SU-DHL-6 (cell line): ENCODE measurements at regions not wholly inside any gene's neighbourhood (a gene's known extent, or its start where the extent isn't known, plus 50 kb on each side); places are given as distances from the start of the nearest gene placed in this dataset.
"Not testable (repeated sequence)": the region's sequence is repeated elsewhere in the genome, so short reads cannot be mapped to it uniquely, and the experiment has no call there.

Experiments used
- H2AFZ ChIP-seq: fragments of 200-600 bp; sonication (generic); 2 replicates; pipeline ENCODE4 v1.6.1; 2014; ENCODE audit warnings: low read depth, mild to moderate bottlenecking, moderate library complexity, mixed read lengths, antibody characterized with exemption, low read length; ENCODE audit not compliant: severe bottlenecking
- H3F3A ChIP-seq: fragments of 200-600 bp; shearing (Covaris generic); 2 replicates; pipeline ENCODE4 v1.6.0; 2016; ENCODE audit warnings: antibody characterized with exemption, mild to moderate bottlenecking; ENCODE audit not compliant: insufficient read depth
- H3K27ac ChIP-seq: fragments of 200-600 bp; sonication (generic); 2 replicates; pipeline ENCODE4 v1.5.1; 2016; ENCODE audit warnings: low read depth, mild to moderate bottlenecking, low read length, moderate library complexity, mixed read lengths
- H3K27me3 ChIP-seq: fragments of 200-600 bp; sonication (generic), shearing (Covaris generic); 2 replicates; pipeline ENCODE4 v1.6.0; 2014; ENCODE audit warnings: mild to moderate bottlenecking, low read length
- H3K36me3 ChIP-seq: fragments of 200-600 bp; sonication (generic); 2 replicates; pipeline ENCODE4 v1.6.1; 2014; ENCODE audit warnings: mild to moderate bottlenecking, low read length, mixed read lengths
- H3K4me2 ChIP-seq: fragments of 300-600, 200-600 bp; shearing (Covaris generic), sonication (generic); 2 replicates; pipeline ENCODE4 v1.6.0; 2014; ENCODE audit warnings: low read length, low read depth, mild to moderate bottlenecking; ENCODE audit not compliant: poor library complexity, severe bottlenecking
- H3K4me3 ChIP-seq: fragments of 200-600 bp; sonication (generic); 2 replicates; pipeline ENCODE4 v1.5.1; 2014; ENCODE audit warnings: antibody characterized with exemption, low read length, mild to moderate bottlenecking, mixed read lengths; ENCODE audit not compliant: insufficient read depth, poor library complexity, severe bottlenecking
- H3K79me2 ChIP-seq: fragments of 200-600 bp; sonication (generic); 2 replicates; pipeline ENCODE4 v1.6.1; 2014; ENCODE audit warnings: mild to moderate bottlenecking, low read length, moderate library complexity; ENCODE audit not compliant: insufficient read depth
- H3K9ac ChIP-seq: fragments of 200-600 bp; sonication (generic); 2 replicates; pipeline ENCODE4 v1.7.0; 2014; ENCODE audit warnings: mild to moderate bottlenecking, low read length
- H3K9me2 ChIP-seq: fragments of 200-600 bp; sonication (generic); replicated peaks from 2 replicates; pipeline ENCODE4 v1.6.1; 2014; ENCODE audit warnings: low read length; ENCODE audit not compliant: insufficient read depth
- H3K9me3 ChIP-seq: fragments of 200-600 bp; sonication (generic); 2 replicates; pipeline ENCODE4 v1.6.1; 2014; ENCODE audit warnings: low read length, mixed read lengths; ENCODE audit not compliant: insufficient read depth
- H4K20me1 ChIP-seq: fragments of 200-600 bp; sonication (generic); 2 replicates; pipeline ENCODE4 v1.6.1; 2014; ENCODE audit warnings: low read depth, mild to moderate bottlenecking, antibody characterized with exemption, low read length, moderate library complexity, mixed read lengths
- EZH2phosphoT487 ChIP-seq: fragments of 200-600 bp; sonication (generic), shearing (Covaris generic); conservative IDR thresholded peaks from 2 replicates; pipeline ENCODE4 v1.6.1; 2018; ENCODE audit warnings: mild to moderate bottlenecking, antibody characterized with exemption, low read length, moderate library complexity, mixed read lengths
- TF ChIP-seq, protein P1 (sequence below): fragments of 200-600 bp; sonication (generic); IDR thresholded peaks from one replicate; pipeline ENCODE4 v1.5.1; 2017; ENCODE audit warnings: antibody characterized with exemption, mild to moderate bottlenecking, low read length, moderate library complexity; ENCODE audit not compliant: insufficient read depth, poor library complexity, severe bottlenecking

- Histone ChIP-seq H2AFZ (peak overlapping the region; percentile 11), H4K20me1 (no peaks in the 10 kb centered on the region), H3K79me2 (no peaks in the 10 kb centered on the region), H3K27ac (no peak overlapping the region), H3K9me2 (no peaks in the 10 kb centered on the region), H3K27me3 (no peaks in the 10 kb centered on the region), H3K9ac (no peak overlapping the region), H3K4me2 (peak overlapping the region; percentile 12), H3K4me3 (no peak overlapping the region), H3K36me3 (no peaks in the 10 kb centered on the region), H3F3A (no peaks in the 10 kb centered on the region), H3K9me3 (no peaks in the 10 kb centered on the region)
- TF ChIP-seq, protein P1, sequence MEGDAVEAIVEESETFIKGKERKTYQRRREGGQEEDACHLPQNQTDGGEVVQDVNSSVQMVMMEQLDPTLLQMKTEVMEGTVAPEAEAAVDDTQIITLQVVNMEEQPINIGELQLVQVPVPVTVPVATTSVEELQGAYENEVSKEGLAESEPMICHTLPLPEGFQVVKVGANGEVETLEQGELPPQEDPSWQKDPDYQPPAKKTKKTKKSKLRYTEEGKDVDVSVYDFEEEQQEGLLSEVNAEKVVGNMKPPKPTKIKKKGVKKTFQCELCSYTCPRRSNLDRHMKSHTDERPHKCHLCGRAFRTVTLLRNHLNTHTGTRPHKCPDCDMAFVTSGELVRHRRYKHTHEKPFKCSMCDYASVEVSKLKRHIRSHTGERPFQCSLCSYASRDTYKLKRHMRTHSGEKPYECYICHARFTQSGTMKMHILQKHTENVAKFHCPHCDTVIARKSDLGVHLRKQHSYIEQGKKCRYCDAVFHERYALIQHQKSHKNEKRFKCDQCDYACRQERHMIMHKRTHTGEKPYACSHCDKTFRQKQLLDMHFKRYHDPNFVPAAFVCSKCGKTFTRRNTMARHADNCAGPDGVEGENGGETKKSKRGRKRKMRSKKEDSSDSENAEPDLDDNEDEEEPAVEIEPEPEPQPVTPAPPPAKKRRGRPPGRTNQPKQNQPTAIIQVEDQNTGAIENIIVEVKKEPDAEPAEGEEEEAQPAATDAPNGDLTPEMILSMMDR, result no peak
- TF ChIP-seq EZH2phosphoT487, result no peak
Measured at GRCh38 chr1:121472017-121472416, 287.2 kb downstream of the SRGAP2C start.

DNA sequence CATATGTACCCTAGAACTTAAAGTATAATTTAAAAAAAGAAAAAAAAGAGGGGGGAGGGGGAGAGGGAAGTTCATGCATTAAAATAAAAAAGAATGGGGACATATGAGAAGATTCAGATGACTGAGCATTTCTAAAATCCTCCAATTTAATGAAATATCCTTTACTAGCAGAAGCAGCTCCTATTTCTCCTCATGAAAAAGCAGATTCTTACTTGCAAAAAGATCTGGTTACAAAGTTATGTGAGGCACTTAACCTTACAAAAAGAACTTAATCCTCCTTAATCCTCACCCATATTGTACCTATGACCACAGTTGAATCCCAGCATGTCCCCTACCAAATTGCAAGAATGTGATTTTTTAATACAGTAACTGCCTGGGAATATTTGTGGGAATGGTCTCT lies 298.5 kb downstream of the SRGAP2C start:
- no peaks in the 10 kb centered on the region for H3K27me3 ChIP-seq
- H3K9me2 ChIP-seq, result no peaks in the 10 kb centered on the region
- H3K9ac ChIP-seq, result no peak overlapping the region
- H3K79me2 ChIP-seq, result no peaks in the 10 kb centered on the region
- no peak overlapping the region for H3K4me3 ChIP-seq
- peaks cover 9% of the 10 kb centered on the region; the same call in 1 of the 2 replicates for H3K9me3 ChIP-seq
- no peak overlapping the region for H3K27ac ChIP-seq
- H2AFZ ChIP-seq, result no peak overlapping the region
- no peaks in the 10 kb centered on the region for H4K20me1 ChIP-seq
- H3K36me3 ChIP-seq, result 0 out of 2 replicates have a peak, but pooled peaks cover 4% of the 10 kb centered on the region
- no peak overlapping the region for H3K4me2 ChIP-seq
- TF ChIP-seq EZH2phosphoT487, result no peak
- TF ChIP-seq, protein P1, result no peak
- no peaks in the 10 kb centered on the region for H3F3A ChIP-seq

DNA sequence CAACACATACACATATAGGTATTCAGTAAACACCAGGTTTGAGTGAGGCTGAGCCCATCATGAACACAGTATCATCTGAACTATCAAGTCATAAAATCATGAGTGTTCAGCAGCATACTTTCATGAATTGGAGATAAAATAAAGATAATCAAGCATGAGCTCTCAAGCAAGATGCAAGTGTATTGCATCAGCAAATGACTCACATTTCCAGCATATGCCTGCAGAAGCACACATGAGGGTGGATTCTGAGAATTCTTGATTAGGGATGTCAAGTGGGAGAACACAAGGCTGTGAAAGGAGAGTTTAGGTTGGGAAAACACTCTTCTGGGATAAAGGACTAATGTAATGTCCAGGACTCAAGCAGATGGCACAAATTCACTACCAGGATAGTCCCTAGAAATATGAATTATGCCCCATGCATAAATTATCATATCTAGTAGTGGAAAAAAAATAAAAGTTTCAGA lies 299.2 kb downstream of the SRGAP2C start:
- H4K20me1 ChIP-seq, result no peaks in the 10 kb centered on the region
- H2AFZ ChIP-seq, result no peak overlapping the region
- no peaks in the 10 kb centered on the region for H3K9me2 ChIP-seq
- no peak overlapping the region for H3K4me2 ChIP-seq
- no peaks in the 10 kb centered on the region for H3K79me2 ChIP-seq
- TF ChIP-seq, protein P1, result no peak
- TF ChIP-seq EZH2phosphoT487, result no peak
- H3K9ac ChIP-seq, result no peak overlapping the region
- no peak overlapping the region for H3K27ac ChIP-seq
- H3K27me3 ChIP-seq, result no peaks in the 10 kb centered on the region
- H3K36me3 ChIP-seq, result 0 out of 2 replicates have a peak, but pooled peaks cover 4% of the 10 kb centered on the region
- H3F3A ChIP-seq, result no peaks in the 10 kb centered on the region
- no peak overlapping the region for H3K4me3 ChIP-seq
- peaks cover 9% of the 10 kb centered on the region; the same call in 1 of the 2 replicates for H3K9me3 ChIP-seq

- H3K9me3 ChIP-seq, H3K4me2 ChIP-seq, H3F3A ChIP-seq: not testable (repeated sequence)
Measured at GRCh38 chr1:121494796-121495195, 310.0 kb downstream of the SRGAP2C start.

DNA sequence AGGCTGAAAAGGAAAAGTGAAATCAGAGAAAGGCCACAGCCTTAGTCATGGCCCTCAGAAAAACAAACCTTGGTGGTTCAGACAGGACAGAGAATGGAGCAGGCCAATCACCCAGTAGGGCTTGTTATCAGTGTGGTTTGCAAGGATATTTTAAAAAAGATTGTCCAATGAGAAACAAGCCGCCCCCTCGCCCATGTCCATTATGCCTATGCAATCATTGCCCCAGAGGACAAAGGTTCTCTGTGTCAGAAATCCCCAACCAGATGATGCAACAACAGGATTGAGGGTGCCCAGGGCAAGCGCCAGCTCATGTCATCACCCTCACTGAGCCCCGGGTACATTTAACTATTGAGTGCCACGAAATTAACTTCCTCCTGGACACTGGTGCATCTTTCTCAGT lies 326.7 kb downstream of the SRGAP2C start:
- H3K27me3 ChIP-seq, H3K9me2 ChIP-seq, H3K4me2 ChIP-seq, H2AFZ ChIP-seq, H4K20me1 ChIP-seq, H3K79me2 ChIP-seq, H3K27ac ChIP-seq, H3K4me3 ChIP-seq, H3K9ac ChIP-seq, H3K9me3 ChIP-seq, H3K36me3 ChIP-seq: not testable (repeated sequence)
- peaks cover 11% of the 10 kb centered on the region; the same call in 1 of the 2 replicates for H3F3A ChIP-seq

More at GRCh38 chr1:121494796-121495195, 310.0 kb downstream of the SRGAP2C start:
- H2AFZ ChIP-seq, H3K9me2 ChIP-seq, H3K27ac ChIP-seq, H3K4me3 ChIP-seq, H3K9ac ChIP-seq, H3K27me3 ChIP-seq, H4K20me1 ChIP-seq, H3K36me3 ChIP-seq, H3K79me2 ChIP-seq: not testable (repeated sequence)

DNA sequence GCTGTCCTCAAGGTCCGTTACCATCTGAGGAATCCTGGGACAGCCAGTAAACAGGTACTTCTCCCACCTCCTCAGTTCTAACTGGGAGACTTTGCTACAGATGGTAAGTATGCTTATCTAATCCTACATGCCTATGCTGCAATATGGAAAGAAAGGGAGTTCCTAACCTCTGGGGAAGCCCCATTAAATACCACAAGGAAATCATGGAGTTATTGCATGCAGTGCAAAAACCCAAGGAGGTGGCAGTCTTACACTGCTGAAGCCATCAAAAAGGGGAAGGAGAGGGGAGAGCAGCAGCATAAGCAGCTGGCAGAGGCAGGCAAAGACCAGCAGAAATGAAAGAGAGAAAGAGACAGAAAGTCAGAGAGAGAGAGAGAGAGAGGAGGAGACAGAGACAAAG lies 327.1 kb downstream of the SRGAP2C start:
- H3F3A ChIP-seq, result peaks cover 16% of the 10 kb centered on the region; the same call in 1 of the 2 replicates
- not testable (repeated sequence) for H3K4me2 ChIP-seq, H3K27me3 ChIP-seq, H3K36me3 ChIP-seq, H3K79me2 ChIP-seq, H3K9me2 ChIP-seq, H3K9ac ChIP-seq, H2AFZ ChIP-seq, H3K4me3 ChIP-seq, H4K20me1 ChIP-seq, H3K27ac ChIP-seq, H3K9me3 ChIP-seq
